ENCODE measurements at regions not wholly inside any gene's neighbourhood (a gene's known extent, or its start where the extent isn't known, plus 50 kb on each side); places are given as distances from the start of the nearest gene placed in this dataset.

DNA sequence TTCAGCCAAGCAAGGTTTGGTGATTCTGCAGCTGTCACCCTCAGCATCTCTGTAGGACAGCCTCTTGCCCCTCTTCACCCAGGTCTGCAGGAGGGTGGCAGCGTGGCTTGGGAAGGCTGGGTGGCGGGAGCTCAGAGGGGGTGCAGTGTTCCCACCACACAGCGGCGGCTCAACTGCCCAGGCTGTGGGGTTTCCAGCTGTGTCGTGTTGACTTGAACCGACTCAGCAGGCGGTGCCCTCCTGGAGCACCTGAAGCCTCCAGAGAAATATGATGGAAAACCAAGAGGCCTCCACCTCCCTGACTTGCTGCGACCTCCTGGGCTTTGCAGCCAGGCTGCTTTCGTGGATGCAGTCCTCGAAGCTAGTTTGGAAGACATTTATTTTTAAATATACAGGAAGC, 68.0 kb upstream of the KLF6 start:
- POLR2A ChIA-PET = interaction anchor here (1.2 to 2.7 kb wide), 5 partner anchors 10 to 68 kb away, joined by 4 to 19 read pairs (median 11); partner anchors contain the start of gene KLF6
- ATAC-seq (peak; percentile 16; the same call in 1 of the 3 replicates), DNase-seq (ENCODE audit: extremely low read depth in 1 of 4, low spot score in 3 of 4) (no peak), FAIRE-seq (no peak)
- Histone ChIP-seq H3K4me2 (ENCODE audit: insufficient read depth, low read length) (0 out of 2 replicates have a peak overlapping the region, but pooled peaks have one; percentile 9), H3K9me3 (replicated peaks; ENCODE audit: control insufficient read depth, insufficient read depth, low read depth, low read length) (no peaks in the 10 kb centered on the region), H3K4me3 (no peak overlapping the region), H3K27ac (ENCODE audit: extremely low read depth, low read depth, low read length) (peak overlapping the region; percentile 81), H3K36me3 (ENCODE audit: control insufficient read depth, insufficient read depth, low read length) (no peaks in the 10 kb centered on the region; the same call in 2 of the 3 replicates), H3K4me1 (replicated peaks in 1 of 2; ENCODE audit: control insufficient read depth in 2 of 2, insufficient read depth in 2 of 2, low read length in 2 of 2) (peaks cover 11 to 30% of the 10 kb centered on the region in 2 experiments), H4K20me1 (replicated peaks; ENCODE audit: control insufficient read depth, insufficient read depth, low read length) (no peaks in the 10 kb centered on the region), H3K27me3 (ENCODE audit: control insufficient read depth in 2 of 2, insufficient read depth in 2 of 2, low read length in 2 of 2) (no peaks in the 10 kb centered on the region), H3K79me2 (ENCODE audit: control insufficient read depth, insufficient read depth, low read length) (no peaks in the 10 kb centered on the region), H3K9me1 (ENCODE audit: control insufficient read depth, insufficient read depth, low read length) (no peaks in the 10 kb centered on the region), H2AFZ (ENCODE audit: low read depth, low read length) (peak overlapping the region; percentile 81), H3K9ac (ENCODE audit: insufficient read depth in 1 of 2, low read depth in 2 of 2, low read length in 2 of 2) (peak overlapping the region; percentile 55 to 79; a peak in 3 of 4 replicates)
- in situ Hi-C loops (cut with MboI) (no loop called here), intact Hi-C loops (cut with micrococcal nuclease) (no loop called here)
- CTCF ChIA-PET (ENCODE audit: low intra/inter-chr PET ratio) = no interaction called here
- no TSS peak for BruUV-seq (replicated peaks)
- TF ChIP-seq GTF2A2 (tag; IDR thresholded peaks at IDR 0.05) = no peak
- no peak for TF ChIP-seq MBD2 (IDR thresholded peaks at IDR 0.05; ENCODE audit: borderline replicate concordance, low read depth)
- no peak for TF ChIP-seq ZNF584 (CRISPR knock-in tag; IDR thresholded peaks at IDR 0.05; ENCODE audit: low read depth)
- no peak for TF ChIP-seq ZZZ3 (IDR thresholded peaks at IDR 0.05)
- no peak for TF ChIP-seq MCM7 (IDR thresholded peaks at IDR 0.05)
- no peak for TF ChIP-seq XRCC5 (IDR thresholded peaks at IDR 0.05; ENCODE audit: low read depth, low read length)
- no peak for TF ChIP-seq JUNB (CRISPR knock-in tag; conservative IDR thresholded peaks at IDR 0.05)
- peak; percentile 41 for TF ChIP-seq RBFOX2 (IDR thresholded peaks at IDR 0.05; ENCODE audit: low read depth, low read length)
- WGBS (ENCODE audit: insufficient coverage, low coverage, missing lambda C conversion rate) = 64% methylated on average over 9 of the region's 10 CpGs

All from K562 (cell line).